Uterus (tissue), 2 donors: ENCODE measurements at regions not wholly inside any gene's neighbourhood (a gene's known extent, or its start where the extent isn't known, plus 50 kb on each side); places are given as distances from the start of the nearest gene placed in this dataset.

Experiments used
- POLR2A ChIP-seq, 2 donors: fragments of 450-650 bp; IDR thresholded peaks; one replicate each; pipeline ENCODE4 v1.6.1; 2016; ENCODE audit warnings: antibody characterized with exemption in 2 of 2, mild to moderate bottlenecking in 1 of 2, moderate library complexity in 1 of 2
- TF ChIP-seq, protein P1 (sequence below), 4 experiments: fragments of 200-600 bp in 2 of 4; fragments of 450-650 bp in 2 of 4; sonication (generic) in 2 of 4; IDR thresholded peaks; one replicate each; pipeline ENCODE4 v1.5.1; 2016 to 2019; ENCODE audit warnings: antibody characterized with exemption in 4 of 4, mild to moderate bottlenecking in 2 of 4, moderate library complexity in 1 of 4

DNA sequence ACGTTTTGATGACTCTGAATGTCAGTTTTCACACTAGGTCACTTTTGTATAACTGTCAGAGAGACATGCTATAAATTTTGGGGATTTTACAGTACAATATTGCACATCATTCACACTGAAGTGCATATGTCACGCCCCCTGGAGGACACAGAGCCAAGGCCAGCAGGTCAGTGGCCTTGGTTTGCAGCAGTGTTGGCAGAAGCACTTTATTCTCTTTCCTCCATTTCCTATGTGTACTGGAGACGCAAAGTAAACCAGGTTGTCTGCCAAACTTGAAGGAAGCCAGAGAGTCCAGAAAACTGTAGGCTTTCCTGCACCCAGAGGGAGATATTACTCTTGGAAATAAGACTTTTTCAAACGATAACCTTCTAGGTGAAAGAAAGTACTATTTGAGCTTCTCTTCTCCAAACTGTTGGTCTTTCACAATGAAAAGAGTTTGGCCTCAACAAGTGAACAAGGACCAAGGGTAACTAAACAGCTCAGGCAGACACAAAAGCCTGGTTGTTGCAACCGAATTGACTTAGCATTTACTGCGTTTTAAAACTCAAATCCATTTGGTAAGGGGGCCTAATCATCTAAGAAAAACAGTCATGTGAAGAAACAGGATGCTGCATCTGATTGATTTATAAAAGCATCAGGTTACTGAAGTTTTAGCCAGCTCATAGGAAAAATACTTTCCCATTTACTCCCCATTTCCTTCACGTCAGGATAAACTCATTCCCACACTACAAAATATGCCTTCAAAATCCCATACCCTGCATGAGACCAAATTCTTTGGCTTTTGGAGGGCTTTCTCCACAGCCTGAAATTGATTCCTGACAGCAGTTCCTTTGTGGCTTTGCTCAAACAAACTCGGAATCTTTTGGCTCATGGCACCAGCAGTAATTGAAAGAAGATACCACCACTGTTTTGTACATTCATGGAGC lies 83.0 kb upstream of the SEC61G start:
- no peak for TF ChIP-seq POLR2A (IDR thresholded peaks at IDR 0.05)
- TF ChIP-seq, protein P1, sequence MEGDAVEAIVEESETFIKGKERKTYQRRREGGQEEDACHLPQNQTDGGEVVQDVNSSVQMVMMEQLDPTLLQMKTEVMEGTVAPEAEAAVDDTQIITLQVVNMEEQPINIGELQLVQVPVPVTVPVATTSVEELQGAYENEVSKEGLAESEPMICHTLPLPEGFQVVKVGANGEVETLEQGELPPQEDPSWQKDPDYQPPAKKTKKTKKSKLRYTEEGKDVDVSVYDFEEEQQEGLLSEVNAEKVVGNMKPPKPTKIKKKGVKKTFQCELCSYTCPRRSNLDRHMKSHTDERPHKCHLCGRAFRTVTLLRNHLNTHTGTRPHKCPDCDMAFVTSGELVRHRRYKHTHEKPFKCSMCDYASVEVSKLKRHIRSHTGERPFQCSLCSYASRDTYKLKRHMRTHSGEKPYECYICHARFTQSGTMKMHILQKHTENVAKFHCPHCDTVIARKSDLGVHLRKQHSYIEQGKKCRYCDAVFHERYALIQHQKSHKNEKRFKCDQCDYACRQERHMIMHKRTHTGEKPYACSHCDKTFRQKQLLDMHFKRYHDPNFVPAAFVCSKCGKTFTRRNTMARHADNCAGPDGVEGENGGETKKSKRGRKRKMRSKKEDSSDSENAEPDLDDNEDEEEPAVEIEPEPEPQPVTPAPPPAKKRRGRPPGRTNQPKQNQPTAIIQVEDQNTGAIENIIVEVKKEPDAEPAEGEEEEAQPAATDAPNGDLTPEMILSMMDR (IDR thresholded peaks at IDR 0.05): peak in 1 of 4 experiments; percentile 17
